ENCODE measurements at regions not wholly inside any gene's neighbourhood (a gene's known extent, or its start where the extent isn't known, plus 50 kb on each side); places are given as distances from the start of the nearest gene placed in this dataset.

DNA sequence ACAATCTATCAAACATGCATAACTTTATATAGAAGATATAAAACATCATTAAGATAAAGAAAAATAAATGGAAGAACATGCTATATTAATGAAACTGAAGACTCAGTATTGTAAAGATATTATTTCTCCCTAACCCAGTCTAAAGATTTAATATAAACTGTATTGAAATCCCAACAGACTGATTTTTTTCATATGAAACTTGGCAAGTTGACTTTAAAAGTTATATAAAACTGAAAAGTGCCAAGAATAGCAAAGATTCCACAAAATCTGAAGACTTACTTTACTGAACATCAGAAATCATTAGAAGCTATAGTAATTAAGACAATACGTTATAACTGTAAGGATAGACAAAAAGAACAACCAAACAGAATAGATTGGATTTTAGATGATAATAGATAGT, 531.3 kb upstream of the MCTP2 start:
- H3K9me3 ChIP-seq, result no peaks in the 10 kb centered on the region
- H3K27me3 ChIP-seq, result no peaks in the 10 kb centered on the region
- no peak overlapping the region for H3K27ac ChIP-seq
- TF ChIP-seq, protein P1, sequence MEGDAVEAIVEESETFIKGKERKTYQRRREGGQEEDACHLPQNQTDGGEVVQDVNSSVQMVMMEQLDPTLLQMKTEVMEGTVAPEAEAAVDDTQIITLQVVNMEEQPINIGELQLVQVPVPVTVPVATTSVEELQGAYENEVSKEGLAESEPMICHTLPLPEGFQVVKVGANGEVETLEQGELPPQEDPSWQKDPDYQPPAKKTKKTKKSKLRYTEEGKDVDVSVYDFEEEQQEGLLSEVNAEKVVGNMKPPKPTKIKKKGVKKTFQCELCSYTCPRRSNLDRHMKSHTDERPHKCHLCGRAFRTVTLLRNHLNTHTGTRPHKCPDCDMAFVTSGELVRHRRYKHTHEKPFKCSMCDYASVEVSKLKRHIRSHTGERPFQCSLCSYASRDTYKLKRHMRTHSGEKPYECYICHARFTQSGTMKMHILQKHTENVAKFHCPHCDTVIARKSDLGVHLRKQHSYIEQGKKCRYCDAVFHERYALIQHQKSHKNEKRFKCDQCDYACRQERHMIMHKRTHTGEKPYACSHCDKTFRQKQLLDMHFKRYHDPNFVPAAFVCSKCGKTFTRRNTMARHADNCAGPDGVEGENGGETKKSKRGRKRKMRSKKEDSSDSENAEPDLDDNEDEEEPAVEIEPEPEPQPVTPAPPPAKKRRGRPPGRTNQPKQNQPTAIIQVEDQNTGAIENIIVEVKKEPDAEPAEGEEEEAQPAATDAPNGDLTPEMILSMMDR (IDR thresholded peaks at IDR 0.05), result no peak
- no peak for TF ChIP-seq POLR2A (IDR thresholded peaks at IDR 0.05)
- no peaks in the 10 kb centered on the region for H3K36me3 ChIP-seq (ENCODE audit: low read depth, missing control alignments)
- no peak for DNase-seq
- WGBS, 2 donors, result 89 to 90% methylated on average over 1 of the region's 1 CpG
- intact Hi-C loops (cut with DNase I; ENCODE audit: low total_unique reads), result no loop called here
- H3K4me1 ChIP-seq, result no peaks in the 10 kb centered on the region
- H3K4me3 ChIP-seq, result no peak overlapping the region

DNA sequence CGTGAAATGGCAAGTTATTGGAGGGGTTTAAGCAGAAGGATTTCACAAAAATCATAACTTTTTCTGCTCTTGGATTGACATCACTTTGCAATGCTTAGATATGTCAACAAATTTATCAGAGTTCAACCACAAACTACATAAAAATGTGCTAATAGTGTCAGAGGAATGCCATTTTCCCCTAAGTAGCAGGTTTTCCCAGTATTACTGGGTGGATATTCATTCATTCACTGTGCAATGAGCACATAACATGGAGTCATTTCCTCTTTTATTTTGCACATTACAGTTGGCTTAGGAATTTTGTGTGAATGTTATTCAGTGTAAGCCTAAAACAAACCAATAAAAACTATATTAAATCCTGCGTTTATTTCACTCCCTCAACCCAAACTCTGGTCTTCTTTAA, 537.3 kb upstream of the MCTP2 start:
- Histone ChIP-seq H3K27me3 (no peaks in the 10 kb centered on the region), H3K4me3 (no peak overlapping the region), H3K27ac (no peak overlapping the region), H3K9me3 (no peaks in the 10 kb centered on the region), H3K4me1 (no peaks in the 10 kb centered on the region), H3K36me3 (ENCODE audit: low read depth, missing control alignments) (no peaks in the 10 kb centered on the region)
- WGBS, 2 donors, result 47 to 86% methylated on average over 2 of the region's 2 CpGs
- DNase-seq, result no peak
- TF ChIP-seq, protein P1 (IDR thresholded peaks at IDR 0.05), result no peak
- no peak for TF ChIP-seq POLR2A (IDR thresholded peaks at IDR 0.05)
- intact Hi-C loops (cut with DNase I; ENCODE audit: low total_unique reads), result no loop called here

DNA sequence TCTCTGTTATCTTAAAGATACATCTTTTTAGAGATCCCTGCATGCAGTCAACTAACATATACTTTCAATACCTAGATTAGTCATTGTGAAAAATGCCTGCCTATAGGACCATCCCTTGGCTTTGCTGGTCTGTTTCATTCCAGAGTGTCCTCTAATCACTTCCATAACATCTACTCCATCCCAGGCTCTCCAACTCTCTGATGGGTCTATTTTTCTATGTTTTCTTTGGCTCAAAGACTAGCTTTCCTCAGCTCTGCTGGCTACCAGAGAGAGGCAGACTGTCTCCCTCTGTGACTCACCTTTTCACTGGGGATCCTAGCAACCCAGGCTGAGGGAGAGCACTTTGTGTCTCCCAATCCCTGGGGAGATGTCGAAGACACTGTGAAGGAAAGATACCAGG, 547.7 kb upstream of the MCTP2 start:
- H3K27ac ChIP-seq, result no peak overlapping the region
- H3K4me1 ChIP-seq, result no peaks in the 10 kb centered on the region
- H3K9me3 ChIP-seq, result no peaks in the 10 kb centered on the region
- no peak for DNase-seq
- 78 to 83% methylated on average over 1 of the region's 1 CpG for WGBS, 2 donors
- no peaks in the 10 kb centered on the region for H3K27me3 ChIP-seq
- H3K36me3 ChIP-seq (ENCODE audit: low read depth, missing control alignments), result no peaks in the 10 kb centered on the region
- intact Hi-C loops (cut with DNase I; ENCODE audit: low total_unique reads), result no loop called here
- no peak overlapping the region for H3K4me3 ChIP-seq
- TF ChIP-seq, protein P1 (IDR thresholded peaks at IDR 0.05), result no peak
- TF ChIP-seq POLR2A (IDR thresholded peaks at IDR 0.05), result no peak

DNA sequence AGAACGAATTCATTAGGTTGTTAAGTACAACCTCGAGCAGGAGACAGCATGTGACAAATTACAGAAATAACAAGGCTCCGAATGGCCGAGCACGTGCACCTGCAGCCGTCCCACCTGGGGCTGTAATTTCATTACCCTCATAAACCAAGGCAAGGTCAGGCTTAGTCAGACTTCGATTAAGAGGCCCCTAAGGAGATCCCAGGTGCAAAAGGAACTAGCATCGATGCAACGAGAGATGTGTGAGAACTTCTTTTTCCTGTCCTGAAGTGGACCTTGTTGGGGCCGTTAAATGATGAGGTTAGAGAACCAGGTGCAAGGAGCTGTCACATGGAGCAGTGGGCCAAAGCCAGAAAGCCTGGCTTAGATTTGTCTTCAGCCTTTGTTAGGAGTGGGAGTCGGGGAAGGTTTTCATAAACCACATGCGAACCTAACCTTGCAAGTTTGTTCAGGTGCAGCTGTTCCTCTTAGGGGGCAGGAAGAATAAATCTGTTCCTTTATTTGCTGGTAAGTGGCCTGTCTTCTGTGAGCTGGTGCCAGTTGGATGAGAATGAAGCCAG, 559.9 kb upstream of the MCTP2 start:
- no peak overlapping the region for H3K4me3 ChIP-seq
- no peaks in the 10 kb centered on the region for H3K9me3 ChIP-seq
- H3K4me1 ChIP-seq, result no peaks in the 10 kb centered on the region
- H3K36me3 ChIP-seq (ENCODE audit: low read depth, missing control alignments), result no peaks in the 10 kb centered on the region
- TF ChIP-seq POLR2A (IDR thresholded peaks at IDR 0.05), result no peak
- TF ChIP-seq, protein P1 (IDR thresholded peaks at IDR 0.05), result no peak
- intact Hi-C loops (cut with DNase I; ENCODE audit: low total_unique reads), result no loop called here
- no peaks in the 10 kb centered on the region for H3K27me3 ChIP-seq
- H3K27ac ChIP-seq, result no peak overlapping the region
- DNase-seq, result no peak
- 82 to 88% methylated on average over 12 of the region's 12 CpGs for WGBS, 2 donors

DNA sequence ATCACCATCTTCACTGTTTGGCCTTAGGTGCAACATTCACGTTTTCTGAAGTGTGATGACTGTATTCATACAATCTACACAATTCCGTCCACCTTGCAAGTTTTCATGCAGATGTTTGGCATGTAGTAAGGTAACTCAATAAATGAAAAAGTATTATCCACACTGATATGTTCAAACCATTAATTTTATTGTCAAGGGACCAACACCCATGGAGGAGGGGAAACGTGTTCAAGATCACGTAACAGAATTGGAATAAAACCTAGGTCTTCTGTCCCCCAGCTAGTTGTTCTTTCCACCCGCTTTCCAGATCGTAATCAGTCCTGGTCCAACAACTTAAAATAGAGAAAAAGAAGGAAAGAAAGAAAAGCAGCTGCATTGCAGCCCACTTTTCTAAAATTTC, 560.4 kb upstream of the MCTP2 start:
- no peak for TF ChIP-seq POLR2A (IDR thresholded peaks at IDR 0.05)
- TF ChIP-seq, protein P1 (IDR thresholded peaks at IDR 0.05), result no peak
- Histone ChIP-seq H3K27me3 (no peaks in the 10 kb centered on the region), H3K9me3 (no peaks in the 10 kb centered on the region), H3K4me3 (no peak overlapping the region), H3K36me3 (ENCODE audit: low read depth, missing control alignments) (no peaks in the 10 kb centered on the region), H3K4me1 (no peaks in the 10 kb centered on the region), H3K27ac (no peak overlapping the region)
- WGBS, 2 donors, result 90 to 91% methylated on average over 6 of the region's 6 CpGs
- intact Hi-C loops (cut with DNase I; ENCODE audit: low total_unique reads), result no loop called here
- DNase-seq, result no peak

Measured in testis (tissue), 2 donors.